ENCODE measurements at regions not wholly inside any gene's neighbourhood (a gene's known extent, or its start where the extent isn't known, plus 50 kb on each side); places are given as distances from the start of the nearest gene placed in this dataset.

DNA sequence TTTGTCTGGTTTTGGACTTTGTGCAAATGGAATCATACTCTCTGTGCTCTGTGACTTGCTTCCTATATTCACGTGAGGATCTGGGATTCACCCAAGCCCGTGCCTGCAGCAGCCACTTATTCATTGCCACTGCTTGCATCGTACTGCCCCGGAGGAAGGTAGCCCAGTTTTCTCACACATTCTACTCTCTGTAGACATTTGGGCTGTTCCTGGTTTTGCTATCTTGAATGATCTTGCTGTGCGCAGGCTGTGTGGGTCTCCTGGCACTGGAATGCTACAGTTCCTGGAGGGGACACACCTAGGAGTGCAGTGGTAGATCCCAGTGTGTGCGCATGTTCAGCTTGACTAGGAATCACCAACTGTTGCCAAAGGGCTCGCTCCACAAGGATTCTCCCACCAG is 99.2 kb upstream of the BOD1 start:
- Histone ChIP-seq H3K36me3 (no peaks in the 10 kb centered on the region), H3K27me3 (peaks cover 0 to 3% of the 10 kb centered on the region in 2 donors), H3K4me1 (no peaks in the 10 kb centered on the region), H3K4me3 (no peak overlapping the region), H3K27ac (no peak overlapping the region), H3K9me3 (no peaks in the 10 kb centered on the region)
- TF ChIP-seq, protein P1, sequence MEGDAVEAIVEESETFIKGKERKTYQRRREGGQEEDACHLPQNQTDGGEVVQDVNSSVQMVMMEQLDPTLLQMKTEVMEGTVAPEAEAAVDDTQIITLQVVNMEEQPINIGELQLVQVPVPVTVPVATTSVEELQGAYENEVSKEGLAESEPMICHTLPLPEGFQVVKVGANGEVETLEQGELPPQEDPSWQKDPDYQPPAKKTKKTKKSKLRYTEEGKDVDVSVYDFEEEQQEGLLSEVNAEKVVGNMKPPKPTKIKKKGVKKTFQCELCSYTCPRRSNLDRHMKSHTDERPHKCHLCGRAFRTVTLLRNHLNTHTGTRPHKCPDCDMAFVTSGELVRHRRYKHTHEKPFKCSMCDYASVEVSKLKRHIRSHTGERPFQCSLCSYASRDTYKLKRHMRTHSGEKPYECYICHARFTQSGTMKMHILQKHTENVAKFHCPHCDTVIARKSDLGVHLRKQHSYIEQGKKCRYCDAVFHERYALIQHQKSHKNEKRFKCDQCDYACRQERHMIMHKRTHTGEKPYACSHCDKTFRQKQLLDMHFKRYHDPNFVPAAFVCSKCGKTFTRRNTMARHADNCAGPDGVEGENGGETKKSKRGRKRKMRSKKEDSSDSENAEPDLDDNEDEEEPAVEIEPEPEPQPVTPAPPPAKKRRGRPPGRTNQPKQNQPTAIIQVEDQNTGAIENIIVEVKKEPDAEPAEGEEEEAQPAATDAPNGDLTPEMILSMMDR (IDR thresholded peaks at IDR 0.05): no peak
- DNase-seq: no peak
- intact Hi-C loops (cut with DNase I; ENCODE audit: low total_unique reads): no loop called here

DNA sequence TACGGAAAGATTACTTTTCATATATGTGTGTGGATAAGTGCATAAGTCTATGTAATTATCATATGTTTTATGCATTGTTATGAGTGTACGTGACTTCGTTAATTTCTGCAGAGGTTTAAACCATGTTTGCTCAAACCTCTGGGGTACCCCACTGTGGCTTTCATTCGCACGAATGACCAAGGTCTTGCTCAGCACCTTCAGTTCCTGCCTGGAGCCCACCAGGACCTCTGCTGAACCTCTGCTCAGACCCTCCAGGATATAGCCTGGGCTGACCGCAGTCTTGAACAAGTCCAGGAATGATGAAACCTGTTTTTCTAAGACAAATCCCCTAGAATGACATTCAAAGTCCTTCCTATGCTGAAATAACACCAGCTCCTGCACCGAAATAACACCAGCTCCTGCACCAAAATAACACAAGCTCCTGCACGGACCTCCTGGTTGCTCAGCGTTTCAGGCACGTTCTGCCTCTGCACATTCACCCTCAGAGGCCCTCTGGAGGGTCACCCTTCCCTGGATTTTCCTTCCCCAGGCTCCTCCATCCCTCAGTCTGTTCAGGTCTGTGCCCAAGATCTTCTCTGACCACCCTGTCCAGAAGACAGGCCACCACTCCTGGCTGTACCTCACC is 99.7 kb upstream of the BOD1 start:
- no peak for DNase-seq
- H3K4me1 ChIP-seq: no peaks in the 10 kb centered on the region

DNA sequence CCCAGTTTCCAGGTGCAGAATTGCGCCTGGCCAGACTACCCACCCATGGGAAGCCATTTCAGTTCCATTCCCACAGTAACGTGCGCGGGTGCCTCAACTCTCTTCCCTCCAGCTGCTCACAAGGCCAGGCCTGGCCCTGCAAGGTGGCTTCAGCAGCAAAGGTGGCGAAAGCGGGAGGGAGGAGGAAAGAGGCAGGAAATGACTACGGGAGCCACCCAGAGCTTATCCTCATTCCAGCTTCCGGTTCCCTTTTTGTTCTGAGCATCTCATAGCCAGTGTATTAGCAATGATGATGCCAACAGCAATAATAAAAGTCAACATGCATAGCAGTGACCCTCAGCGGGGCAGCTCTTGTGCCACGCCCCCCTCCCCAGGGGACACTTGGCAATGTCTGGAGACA is 101.5 kb upstream of the BOD1 start:
- no peak for DNase-seq
- Histone ChIP-seq H3K27ac (no peak overlapping the region), H3K36me3 (no peaks in the 10 kb centered on the region), H3K4me3 (no peak overlapping the region), H3K27me3 (peaks cover 0 to 20% of the 10 kb centered on the region in 2 donors), H3K4me1 (no peaks in the 10 kb centered on the region), H3K9me3 (no peaks in the 10 kb centered on the region)
- TF ChIP-seq, protein P1 (IDR thresholded peaks at IDR 0.05): no peak
- intact Hi-C loops (cut with DNase I; ENCODE audit: low total_unique reads): no loop called here

More for the DNA sequence above, 99.7 kb upstream of the BOD1 start:
- intact Hi-C loops (cut with DNase I; ENCODE audit: low total_unique reads): no loop called here
- no peak overlapping the region for H3K4me3 ChIP-seq
- H3K27me3 ChIP-seq: peaks cover 0 to 9% of the 10 kb centered on the region in 2 donors
- no peak overlapping the region for H3K27ac ChIP-seq
- no peaks in the 10 kb centered on the region for H3K9me3 ChIP-seq
- H3K36me3 ChIP-seq: no peaks in the 10 kb centered on the region
- TF ChIP-seq, protein P1 (IDR thresholded peaks at IDR 0.05): no peak

DNA sequence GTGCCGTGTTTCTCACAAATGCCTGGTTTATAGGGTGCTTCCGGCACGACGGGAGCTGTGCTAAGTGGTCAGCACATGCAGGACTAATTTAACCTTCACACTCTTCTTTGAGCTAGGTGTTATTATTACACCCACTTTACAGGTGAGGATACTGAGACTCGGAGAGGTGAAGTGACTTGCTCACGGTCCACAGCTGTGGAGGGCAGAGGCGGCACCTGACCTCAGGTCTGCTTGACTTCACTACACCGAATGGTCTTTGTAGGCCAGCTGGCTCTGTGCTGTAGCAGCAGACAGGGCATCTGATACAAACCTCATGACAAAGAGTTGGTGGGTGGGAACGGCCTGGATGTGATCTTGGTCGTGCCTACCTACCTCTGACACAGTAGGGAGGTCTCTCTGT is 102.0 kb upstream of the BOD1 start:
- H3K4me1 ChIP-seq: no peaks in the 10 kb centered on the region
- H3K27me3 ChIP-seq: peaks cover 0 to 22% of the 10 kb centered on the region in 2 donors
- TF ChIP-seq, protein P1 (IDR thresholded peaks at IDR 0.05): no peak
- no peak overlapping the region for H3K4me3 ChIP-seq
- no peaks in the 10 kb centered on the region for H3K36me3 ChIP-seq
- intact Hi-C loops (cut with DNase I; ENCODE audit: low total_unique reads): no loop called here
- no peaks in the 10 kb centered on the region for H3K9me3 ChIP-seq
- H3K27ac ChIP-seq: no peak overlapping the region
- no peak for DNase-seq

DNA sequence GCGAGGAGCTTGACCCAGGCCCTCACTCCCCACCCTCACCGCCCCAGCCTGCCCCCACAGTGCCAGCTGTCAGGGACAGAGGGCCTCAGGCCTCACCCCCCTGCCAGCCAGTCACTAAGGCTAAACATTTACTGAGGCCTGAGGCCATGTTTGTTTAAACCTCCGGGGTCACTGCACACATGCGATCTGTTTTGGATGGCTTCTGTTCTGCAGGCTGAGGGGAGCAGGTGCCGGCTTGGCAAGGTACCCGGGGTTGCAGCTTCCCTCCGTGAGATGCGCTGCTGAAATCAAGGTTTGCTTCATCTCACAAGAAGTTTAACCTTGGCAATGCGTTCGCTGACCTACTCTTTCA is 103.3 kb upstream of the BOD1 start:
- no peak overlapping the region for H3K4me3 ChIP-seq
- H3K9me3 ChIP-seq: no peaks in the 10 kb centered on the region
- intact Hi-C loops (cut with DNase I; ENCODE audit: low total_unique reads): no loop called here
- no peaks in the 10 kb centered on the region for H3K4me1 ChIP-seq
- no peak for DNase-seq
- no peak overlapping the region for H3K27ac ChIP-seq
- H3K27me3 ChIP-seq: peaks cover 0 to 22% of the 10 kb centered on the region in 2 donors
- no peaks in the 10 kb centered on the region for H3K36me3 ChIP-seq
- TF ChIP-seq, protein P1 (IDR thresholded peaks at IDR 0.05): no peak

Data from tibial artery (tissue), 4 donors.